GM21390 (cell line): ENCODE measurements at regions not wholly inside any gene's neighbourhood (a gene's known extent, or its start where the extent isn't known, plus 50 kb on each side); places are given as distances from the start of the nearest gene placed in this dataset.
"Not testable (repeated sequence)": the region's sequence is repeated elsewhere in the genome, so short reads cannot be mapped to it uniquely, and the experiment has no call there.

ENCODE experiments used
- ATAC-seq: cut with Tn5 transposase; IDR thresholded peaks from one replicate; pipeline ENCODE4 v1.9.1; 2021; ENCODE audit not compliant: unreplicated experiment

DNA sequence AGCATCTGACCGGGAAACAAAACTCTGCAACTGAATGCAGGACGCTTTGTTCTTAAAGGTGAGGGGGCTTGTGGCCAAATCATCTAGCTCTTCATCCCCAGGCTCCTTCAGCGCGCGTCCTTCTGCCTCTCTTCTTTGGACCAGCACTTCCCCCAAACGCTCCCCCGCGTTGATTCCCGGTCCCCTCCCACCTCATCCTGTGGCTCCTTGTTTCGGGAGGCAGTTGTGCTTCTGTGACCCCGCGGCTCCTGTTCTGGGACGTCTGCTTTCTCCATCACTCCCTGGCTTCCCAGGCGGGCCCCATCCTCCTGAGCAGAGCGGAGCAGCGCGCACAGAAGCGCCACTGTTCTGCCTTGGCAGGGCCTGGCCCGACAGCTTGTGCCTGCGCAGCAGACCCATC, 109.7 kb upstream of the ZNG1E start:
- ATAC-seq, result not testable (repeated sequence)

DNA sequence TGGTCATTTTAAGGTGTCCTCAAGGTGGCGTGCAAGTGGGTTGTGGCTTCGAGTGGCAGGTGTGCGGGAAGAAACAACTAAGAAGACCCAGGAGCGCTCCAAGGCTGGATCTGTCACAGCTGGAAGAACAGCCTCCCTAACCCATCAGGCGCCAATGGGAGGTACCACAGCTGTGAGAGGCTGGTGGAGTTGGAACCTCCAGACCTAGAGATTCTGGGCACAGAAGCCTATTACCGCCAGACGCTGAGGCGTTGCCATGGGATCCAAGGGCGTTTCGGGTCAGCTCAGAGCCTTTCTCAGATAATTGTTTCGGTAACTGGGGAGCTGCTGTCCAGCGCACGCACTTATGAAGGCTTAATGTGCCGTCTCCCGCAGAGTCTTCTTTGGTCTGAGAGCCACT, 156.7 kb upstream of the ZNG1E start:
- ATAC-seq, result not testable (repeated sequence)

DNA sequence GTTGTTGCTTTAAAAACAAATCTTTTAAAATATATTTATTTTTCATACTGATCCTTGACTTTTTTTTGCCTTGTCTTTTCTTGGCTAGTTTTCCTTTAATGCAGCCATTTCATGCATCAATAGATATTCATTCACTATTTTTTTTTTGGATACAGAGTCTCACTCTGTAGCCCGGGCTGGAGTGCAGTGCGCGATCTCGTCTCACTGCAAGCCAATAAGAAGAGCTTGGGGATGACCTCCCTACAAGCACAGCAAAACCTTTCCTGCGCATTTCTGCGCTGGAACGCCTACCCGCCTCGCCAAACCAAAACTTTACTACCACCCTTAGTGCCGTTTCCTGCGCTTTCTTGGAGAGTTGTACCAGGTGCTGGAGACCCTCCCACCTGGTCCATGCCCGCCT, 161.3 kb upstream of the ZNG1E start:
- not testable (repeated sequence) for ATAC-seq

DNA sequence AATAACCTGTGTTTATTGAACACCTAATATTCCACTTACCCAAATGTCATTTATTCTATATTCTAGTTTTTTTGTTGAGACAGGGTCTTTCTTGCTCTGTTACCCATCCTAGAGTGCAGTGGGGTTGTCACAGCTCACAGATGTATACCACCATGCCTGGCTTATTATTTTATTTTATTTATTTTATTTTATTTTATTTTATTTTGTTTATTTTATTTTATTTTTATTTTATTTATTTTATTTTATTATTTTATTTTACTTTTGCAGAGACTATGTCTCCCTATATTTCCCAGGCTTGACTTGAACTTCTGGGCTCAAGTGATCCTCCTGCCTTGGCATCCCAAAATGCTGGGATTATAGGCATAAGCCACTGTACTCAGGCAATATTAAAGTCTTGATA, 167.8 kb upstream of the ZNG1E start:
- not testable (repeated sequence) for ATAC-seq

DNA sequence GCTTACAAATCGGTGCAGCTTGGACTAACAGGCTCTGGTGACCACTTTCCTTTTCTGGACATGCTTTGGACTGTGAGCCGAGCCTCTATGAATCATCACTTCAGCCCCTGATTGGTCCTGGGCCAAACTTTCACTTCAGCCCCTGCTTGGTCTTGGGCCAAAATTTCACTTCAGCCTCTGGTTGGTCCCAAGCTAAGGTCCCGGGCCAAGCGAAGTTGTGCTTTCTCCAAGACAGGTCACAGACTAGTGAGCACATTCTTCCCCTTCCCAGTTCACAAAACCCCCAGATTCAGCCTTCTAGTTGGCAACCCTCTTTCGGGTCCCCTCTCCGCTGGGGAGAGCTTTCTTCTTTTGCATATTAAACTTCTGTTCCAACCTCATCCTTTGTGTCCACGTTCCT, 171.0 kb upstream of the ZNG1E start:
- ATAC-seq, result not testable (repeated sequence)

DNA sequence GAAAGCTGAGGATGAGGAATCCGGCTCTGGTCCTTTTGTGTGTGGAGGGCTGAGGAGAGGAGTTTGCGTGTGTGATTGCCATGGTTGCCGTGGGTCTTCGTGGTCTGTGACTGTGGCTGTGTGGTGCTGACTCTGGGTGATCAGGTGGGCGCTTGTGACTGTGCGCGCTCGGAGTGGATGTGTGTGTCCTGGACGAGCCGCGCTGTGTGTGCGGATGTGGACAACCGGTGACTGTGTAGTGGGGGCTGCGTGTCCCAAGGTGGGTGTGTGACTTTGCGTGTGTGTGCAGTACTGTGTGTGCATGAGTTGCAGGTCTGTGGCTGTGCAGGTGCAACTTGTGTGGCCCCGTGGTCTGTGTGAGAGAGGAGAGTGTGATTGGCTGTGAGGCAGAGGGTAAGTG, 172.0 kb upstream of the ZNG1E start:
- ATAC-seq, result not testable (repeated sequence)

DNA sequence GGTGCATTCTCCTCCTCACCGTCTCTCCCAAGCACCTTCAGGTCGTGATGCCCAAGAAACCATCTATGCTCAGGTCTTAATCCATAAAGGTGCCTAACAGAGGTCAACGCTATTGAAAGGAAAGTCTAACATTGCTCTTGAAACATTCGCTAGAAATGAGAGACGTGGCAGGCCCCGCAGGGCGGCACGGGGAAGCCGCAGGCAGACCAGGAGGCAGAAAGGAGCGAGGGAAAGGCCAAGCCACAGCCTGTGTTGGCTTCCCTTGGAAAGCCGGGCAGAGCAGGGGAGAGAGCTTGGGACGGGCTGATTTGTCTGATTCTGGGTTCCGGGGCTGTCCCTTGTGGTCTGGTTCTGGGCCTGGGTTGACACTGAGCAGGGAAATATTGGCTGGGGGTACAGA, 192.8 kb upstream of the ZNG1E start:
- ATAC-seq, result not testable (repeated sequence)

DNA sequence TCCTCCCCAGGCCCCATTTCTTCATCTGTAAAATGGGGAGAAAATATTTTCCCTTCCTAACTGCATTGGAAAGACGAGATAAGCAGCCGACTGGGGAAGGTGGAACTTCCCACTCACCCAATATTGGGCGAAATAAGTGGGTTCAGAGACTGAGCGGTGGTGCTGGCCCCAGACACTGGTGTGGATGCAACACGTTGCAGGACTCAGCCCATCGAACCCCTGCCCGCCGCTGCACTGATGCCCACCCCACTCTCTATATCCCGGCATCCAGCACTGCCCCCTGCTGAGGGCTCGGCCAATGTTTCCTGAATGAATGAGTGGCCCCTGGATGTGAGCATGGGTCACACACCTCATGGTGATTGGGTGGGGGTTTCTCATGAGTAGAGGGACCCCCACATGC, 194.4 kb upstream of the ZNG1E start:
- ATAC-seq, result not testable (repeated sequence)

DNA sequence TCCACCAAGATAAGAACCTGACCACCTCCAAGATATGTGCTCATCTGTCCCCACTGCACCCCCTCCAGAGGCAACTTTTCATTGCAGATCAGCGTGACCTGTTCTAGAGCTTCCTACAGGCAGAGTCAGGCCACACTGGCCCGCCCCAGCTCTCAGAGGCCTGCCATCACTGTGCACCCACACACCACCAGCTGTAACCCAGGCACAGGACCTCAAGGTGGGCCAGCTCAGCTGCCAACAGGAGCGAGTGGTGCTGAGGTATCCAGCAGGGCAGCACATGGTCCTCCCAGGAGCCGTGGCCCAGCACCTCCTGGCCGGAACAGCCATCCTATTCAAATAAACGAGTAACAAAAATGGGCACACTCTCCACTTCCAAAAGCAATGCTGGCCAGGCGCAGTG, 189.9 kb upstream of the FOXD4L5 start:
- not testable (repeated sequence) for ATAC-seq

DNA sequence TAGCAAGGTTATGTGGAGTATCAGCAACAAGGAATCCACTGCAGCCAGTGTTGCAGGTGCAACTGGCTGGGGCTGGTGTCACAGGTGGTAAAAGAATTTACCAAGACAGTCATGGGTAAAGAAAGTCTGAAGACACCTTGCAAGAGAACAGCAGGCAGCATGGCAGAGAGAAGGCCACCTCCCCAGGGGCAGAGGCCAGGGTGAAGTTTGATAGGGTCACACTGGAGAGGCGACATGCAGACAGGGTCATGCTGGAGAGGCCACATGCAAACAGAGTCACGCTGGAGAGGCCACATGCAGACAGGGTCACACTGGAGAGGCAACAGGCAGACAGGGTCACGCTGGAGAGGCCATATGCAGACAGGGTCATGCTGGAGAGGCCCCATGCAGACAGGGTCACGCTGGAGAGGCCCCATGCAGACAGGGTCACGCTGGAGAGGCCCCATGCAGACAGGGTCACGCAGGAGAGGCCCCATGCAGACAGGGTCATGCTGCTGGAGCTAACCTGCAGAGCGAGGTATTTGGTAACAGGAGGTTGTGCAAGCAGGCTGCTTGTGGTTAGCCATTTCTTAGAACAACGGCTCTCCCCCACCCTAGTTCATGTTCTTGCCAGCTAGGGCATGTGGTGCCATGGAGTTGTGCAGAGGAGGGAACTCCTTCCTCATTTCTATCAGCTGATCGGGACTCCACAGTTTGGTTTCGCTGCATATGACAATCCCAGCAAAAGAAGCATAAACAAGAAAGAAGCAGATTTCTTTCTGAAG, 188.2 kb upstream of the FOXD4L5 start:
- ATAC-seq, result not testable (repeated sequence)

DNA sequence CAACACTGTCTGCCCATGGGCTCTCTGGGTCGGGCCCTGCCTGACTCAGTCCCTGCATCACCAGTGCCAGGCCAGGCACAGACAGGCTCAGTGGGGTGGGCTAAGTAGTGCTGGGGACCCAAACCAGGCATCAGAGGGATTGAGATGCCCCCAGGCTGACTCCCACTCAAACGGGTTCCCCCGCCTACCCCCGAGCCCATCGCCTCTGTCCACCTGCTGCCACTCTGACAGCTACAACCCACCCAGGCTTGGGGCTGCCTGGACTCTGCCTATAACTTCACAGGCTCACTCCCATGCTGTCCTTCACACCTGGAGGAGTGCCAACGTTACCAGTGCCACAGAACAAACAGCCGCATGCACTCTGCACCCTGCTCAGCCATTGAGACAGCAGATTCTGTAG, 186.1 kb upstream of the FOXD4L5 start:
- ATAC-seq, result not testable (repeated sequence)

DNA sequence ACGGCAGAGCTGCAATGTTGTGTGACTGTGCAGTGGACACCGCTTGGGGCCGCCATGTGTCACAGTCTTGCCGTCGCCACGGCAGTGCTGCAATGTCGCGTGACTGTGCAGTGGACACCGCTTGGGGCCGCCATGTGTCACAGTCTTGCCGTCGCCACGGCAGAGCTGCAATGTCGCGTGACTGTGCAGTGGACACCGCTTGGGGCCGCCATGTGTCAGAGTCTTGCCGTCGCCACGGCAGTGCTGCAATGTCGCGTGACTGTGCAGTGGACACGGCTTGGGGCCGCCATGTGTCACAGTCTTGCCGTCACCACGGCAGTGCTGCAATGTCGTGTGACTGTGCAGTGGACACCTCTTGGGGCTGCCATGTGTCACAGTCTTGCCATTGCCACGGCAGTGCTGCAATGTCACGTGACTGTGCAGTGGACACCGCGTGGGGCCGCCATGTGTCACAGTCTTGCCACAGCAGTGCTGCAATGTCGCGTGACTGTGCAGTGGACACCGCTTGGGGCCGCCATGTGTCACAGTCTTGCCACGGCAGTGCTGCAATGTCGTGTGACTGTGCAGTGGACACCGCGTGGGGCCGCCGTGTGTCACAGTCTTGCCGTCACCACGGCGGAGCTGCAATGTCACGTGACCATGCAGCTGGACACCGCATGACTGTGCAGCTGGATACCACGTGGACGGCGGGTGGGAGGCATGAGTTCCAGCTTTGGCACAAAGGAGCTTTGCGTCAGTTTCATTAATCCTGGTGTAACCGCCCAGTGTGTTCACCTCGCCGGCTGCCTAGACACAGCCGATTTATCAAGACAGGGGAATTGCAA, 182.1 kb upstream of the FOXD4L5 start:
- not testable (repeated sequence) for ATAC-seq

DNA sequence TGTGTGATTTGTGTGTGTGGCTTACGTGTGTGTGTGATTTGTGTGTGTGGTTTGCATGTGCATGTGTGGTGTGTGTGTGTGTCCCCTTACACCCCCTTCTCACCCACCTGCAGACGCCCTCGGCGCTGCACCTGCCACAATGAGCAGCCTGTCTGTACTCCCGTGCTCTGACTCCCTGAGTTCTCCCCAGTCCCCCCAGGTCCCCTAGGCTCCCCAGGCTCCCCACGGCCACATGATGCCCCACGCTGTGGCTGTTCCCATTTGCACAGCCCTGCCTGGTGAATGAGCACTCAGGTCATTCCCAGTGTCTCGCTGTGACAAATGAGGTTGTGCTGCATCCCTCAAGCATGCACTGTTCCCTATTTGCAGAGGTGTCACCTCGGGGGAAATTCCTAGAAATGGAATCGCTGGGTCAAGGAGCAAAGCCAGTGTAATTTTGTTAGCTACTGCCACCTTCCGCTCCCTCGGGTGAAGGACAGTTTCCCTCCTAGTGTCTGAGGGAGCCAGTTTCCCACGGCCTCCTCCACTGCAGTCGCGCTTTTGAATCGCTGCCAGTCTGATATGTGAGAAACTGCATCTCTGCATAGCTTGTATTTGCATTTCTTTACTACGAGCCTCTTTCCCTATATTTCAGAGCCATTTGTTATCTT, 180.4 kb upstream of the FOXD4L5 start:
- ATAC-seq, result not testable (repeated sequence)

DNA sequence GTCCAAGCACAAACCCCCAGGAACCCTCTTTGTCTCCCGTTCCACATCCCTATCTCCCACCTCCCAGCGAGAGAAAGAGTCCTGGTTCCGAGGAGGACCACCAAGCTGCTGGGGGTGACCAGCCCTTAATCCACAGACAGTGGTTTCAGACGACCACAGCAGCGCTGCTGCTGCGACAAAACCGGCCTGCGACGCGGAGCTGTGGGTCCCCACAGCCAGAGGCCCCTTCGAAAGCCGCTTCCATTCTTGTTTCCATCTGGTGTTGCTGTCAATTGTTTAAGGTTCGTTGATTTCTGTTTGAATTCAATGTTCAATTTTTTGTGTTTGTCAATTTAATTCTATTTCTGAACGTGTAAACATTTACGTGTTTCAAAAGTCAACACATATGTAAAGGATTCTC, 177.5 kb upstream of the FOXD4L5 start:
- ATAC-seq, result not testable (repeated sequence)

DNA sequence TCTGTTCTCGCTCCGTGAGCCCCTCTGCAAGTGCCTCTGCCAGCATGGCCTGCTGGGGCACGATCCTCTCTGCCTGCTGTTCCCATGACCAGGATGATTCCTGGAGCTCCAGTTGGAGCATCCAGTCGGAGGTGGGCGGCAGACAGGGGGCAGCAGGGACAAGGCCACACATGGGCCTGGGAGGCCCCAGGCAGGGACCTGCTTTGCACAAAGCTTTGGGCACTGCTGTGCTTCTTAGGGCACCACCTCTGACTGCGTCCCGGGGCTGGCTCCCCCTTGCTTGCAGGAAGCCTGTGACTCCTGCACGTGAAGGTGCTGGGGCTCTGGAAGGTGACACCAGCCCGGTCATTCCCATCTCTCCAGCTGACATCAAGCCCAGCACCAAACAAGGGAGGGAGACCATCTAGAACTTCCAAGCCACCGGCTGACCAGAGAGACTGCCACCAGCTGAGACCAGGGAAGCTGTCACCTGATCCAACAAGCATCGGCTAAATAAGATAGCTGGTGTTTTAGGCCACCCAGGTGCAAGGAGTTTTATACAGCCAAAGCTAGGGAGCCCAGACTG, 174.8 kb upstream of the FOXD4L5 start:
- no peak for ATAC-seq

DNA sequence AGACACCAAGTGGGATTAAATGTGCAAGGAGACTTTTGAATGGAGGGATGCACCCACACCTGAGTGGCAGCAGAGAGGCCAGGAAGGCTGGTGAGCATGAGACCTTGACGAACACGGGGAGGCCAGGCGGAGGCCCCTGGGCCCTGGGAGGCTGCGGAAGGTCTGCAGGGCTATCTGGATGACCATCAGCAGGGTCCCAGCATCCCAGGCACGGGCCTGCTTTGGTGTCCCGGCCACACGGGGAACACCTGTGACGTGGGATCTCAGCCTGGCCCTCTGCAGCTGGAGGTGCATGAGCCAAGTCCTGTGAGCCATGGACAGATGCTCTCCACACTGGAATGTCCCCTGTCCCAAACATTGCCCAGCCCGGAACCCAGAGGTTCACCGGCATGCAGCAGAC, 174.0 kb upstream of the FOXD4L5 start:
- ATAC-seq, result no peak

DNA sequence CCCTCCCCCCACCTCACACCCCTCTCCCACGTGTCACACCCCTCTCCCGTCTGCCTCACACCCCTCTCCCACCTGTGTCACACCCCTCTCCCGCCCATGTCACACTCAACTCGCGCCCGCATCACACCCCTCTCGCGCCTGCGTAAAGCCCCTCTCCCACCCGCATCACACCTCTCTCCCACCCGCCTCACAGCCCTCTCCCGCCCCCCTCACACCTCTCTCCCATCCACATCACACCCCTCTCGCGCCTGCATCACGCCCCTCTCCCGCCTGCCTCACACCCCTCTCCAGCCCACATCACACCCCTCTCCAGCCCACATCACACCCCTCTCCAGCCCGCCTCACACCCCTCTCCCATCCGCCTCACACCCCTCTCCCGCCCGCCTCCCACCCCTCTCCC, 173.5 kb upstream of the FOXD4L5 start:
- no peak for ATAC-seq

DNA sequence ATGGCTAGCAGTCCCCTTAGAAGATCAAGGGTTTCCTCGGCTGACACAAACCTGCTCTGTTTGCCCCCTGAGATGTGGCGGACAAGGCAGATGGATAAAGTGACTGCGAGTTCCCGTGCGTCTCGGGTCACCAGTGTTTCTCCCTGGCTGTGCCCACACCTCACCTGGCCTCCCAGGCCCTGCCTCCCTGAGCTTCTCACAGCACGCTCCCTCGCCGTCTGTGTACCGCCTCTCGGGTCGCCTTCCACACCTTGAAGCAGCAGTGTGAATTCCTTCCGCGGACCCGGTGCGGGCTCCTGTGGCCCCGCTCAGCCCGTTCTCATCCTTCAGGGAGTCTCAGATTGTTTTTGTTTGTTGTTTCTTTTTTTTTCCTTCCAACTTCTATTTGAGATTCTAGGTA, 172.0 kb upstream of the FOXD4L5 start:
- not testable (repeated sequence) for ATAC-seq

DNA sequence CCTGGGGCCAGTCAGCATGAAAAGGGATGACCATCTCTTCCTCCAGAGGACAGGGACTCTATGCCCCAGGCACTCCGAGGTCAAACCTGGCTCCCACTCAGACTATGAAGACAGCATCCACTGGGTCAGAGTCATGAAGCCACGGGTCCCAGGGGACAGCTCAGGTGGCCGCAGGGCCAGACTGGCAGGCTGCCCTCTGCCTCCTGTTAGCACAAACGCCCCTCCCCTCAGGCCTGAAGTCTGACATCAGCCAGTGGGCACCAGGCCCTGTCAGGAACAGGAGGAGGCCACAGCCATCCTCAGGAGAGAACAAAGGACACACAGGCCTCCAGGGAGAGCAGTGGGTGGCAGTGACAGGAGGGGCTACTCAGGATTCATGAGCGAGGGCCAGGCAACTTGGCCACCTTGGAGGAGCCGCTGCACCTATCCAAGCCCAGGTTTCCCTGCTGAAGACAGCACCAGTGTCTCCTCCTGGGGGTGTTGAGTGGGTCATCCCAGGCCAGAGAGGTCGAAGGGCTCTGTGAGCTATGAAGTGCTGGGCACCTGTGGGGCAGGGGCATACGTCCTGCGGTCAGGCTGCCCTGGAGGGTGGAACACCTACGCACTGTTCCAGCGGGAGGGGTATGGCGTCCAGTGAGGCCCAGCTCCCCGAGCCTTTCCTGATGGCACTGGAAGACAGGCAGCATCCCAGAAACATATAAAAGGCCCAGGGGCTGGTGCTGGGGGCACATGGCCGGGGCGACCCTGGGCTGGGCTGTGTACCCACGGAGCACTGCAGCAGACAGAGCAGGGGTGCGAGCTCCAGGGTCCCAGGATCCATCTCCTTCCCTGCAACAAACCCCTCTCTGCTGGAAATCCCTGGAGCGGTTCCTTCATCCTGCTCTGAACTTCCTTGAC, 171.0 kb upstream of the FOXD4L5 start:
- not testable (repeated sequence) for ATAC-seq

DNA sequence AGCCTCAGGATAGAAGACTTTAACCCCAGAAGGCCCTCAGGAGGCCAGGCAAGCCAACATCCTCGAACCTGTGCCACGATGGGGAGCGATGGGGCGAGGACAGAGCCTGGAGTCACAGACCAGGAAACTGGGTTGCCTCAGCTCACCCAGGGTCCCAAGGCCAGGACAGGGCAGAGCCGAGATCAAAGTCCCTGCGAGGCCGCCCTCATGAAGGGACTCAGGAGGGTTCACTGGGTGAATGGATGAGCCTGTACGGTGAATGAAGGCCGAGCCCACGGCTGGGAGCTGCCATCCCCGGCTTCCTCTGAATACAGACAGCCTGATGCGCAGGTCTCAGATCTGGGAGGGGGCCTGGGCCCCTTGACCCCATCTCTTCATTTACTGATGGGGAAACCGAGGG, 170.1 kb upstream of the FOXD4L5 start:
- ATAC-seq, result not testable (repeated sequence)
